GM12801 (cell line): ENCODE measurements at regions not wholly inside any gene's neighbourhood (a gene's known extent, or its start where the extent isn't known, plus 50 kb on each side); places are given as distances from the start of the nearest gene placed in this dataset.

Experiments
- TF ChIP-seq, protein P1 (sequence below): IDR thresholded peaks from one replicate; pipeline ENCODE4 v1.5.1; 2011; ENCODE audit warnings: control low read depth; ENCODE audit not compliant: insufficient read length; ENCODE audit errors: extremely low read depth

DNA sequence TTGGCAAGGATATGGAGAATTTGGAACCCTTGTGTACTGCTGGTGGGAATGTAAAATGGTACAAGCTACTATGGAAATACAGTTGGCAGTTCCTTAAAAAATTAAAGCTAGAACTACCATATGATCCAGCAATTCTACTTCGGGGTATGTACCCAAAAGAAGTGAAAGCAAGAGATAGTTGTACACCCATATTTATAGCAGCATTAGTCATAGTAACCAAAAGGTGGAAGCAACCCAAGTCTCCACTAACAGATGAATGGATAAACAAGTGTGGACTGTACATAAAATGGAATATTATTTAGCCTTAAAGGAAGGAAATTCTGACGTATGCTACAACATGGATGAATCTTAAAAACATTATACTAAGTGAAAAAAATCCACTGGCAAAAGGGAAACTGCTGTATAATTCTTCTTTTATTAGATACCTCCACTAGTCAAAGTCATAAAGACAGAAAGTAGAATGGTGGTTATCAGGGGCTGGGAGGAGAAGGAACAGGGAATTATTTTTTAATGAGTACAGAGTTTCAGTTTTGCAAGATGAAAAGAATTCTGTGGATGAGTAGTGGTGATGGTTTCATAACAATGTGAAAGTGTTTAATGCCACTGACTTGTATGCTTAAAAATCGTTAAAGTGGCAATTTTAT lies 141.6 kb downstream of the RXFP2 start:
- TF ChIP-seq, protein P1, sequence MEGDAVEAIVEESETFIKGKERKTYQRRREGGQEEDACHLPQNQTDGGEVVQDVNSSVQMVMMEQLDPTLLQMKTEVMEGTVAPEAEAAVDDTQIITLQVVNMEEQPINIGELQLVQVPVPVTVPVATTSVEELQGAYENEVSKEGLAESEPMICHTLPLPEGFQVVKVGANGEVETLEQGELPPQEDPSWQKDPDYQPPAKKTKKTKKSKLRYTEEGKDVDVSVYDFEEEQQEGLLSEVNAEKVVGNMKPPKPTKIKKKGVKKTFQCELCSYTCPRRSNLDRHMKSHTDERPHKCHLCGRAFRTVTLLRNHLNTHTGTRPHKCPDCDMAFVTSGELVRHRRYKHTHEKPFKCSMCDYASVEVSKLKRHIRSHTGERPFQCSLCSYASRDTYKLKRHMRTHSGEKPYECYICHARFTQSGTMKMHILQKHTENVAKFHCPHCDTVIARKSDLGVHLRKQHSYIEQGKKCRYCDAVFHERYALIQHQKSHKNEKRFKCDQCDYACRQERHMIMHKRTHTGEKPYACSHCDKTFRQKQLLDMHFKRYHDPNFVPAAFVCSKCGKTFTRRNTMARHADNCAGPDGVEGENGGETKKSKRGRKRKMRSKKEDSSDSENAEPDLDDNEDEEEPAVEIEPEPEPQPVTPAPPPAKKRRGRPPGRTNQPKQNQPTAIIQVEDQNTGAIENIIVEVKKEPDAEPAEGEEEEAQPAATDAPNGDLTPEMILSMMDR, result no peak

GRCh38 chr13:31881495-31881882 lies 142.2 kb downstream of the RXFP2 start:
- TF ChIP-seq, protein P1, result no peak

DNA sequence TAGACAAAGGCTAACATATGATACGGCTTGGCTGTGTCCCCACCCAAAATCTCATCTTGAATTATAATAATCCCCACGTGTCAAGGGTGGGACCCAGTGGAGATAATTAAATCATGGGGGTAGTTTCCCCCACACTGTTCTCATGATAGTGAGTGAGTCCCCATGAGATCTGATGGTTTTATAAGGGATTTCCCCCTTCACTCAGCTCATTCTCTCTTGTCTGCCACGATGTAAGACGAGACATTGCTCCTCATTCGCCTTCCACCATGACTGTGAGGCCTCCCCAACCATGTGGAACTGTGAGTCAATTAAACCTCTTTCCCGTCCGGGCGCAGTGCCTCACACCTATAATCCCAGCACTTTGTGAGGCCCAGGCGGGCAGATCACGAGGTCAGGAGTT lies 143.5 kb downstream of the RXFP2 start:
- TF ChIP-seq, protein P1, result no peak

DNA sequence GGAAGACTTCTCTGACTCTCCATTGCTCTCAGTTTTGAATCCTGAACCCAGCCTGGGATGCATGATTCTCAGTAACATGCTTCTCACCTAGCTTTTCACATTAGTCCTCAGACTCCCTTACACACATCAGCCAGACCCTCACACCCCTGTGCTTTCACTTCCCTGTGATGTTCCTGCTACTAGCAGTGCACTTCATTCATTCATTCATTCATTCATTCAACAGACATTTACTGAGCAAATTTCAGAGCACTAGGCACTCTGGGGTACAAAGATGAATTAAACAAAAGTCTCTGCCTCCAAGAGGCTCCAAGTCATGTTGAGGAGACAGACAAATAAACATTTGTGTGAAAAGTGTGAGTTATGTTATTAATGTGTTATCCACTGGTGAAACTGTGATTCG lies 145.2 kb downstream of the RXFP2 start:
- TF ChIP-seq, protein P1, result no peak

- TF ChIP-seq, protein P1, result no peak
Measured at GRCh38 chr13:31885994-31886393, 145.6 kb upstream of the FRY start.

- TF ChIP-seq, protein P1, result no peak
Measured at GRCh38 chr13:31887286-31887685, 144.3 kb upstream of the FRY start.

GRCh38 chr13:31890946-31891345 lies 140.6 kb upstream of the FRY start:
- TF ChIP-seq, protein P1, result no peak
